Heart right ventricle (tissue), 16 donors: ENCODE measurements at regions not wholly inside any gene's neighbourhood (a gene's known extent, or its start where the extent isn't known, plus 50 kb on each side); places are given as distances from the start of the nearest gene placed in this dataset.

Source experiments
- ATAC-seq, 8 donors: fragments of 200-7000 bp; cut with Tn5 transposase; one replicate each; pipeline ENCODE4 v1.9.1; 2020; ENCODE audit warnings: mild to moderate bottlenecking in 8 of 8, moderate library complexity in 8 of 8, moderate number of reproducible peaks in 1 of 8
- DNase-seq, 2 donors: peaks; one replicate each; pipeline ENCODE4 v3.0.0-alpha.2; 2020
- H3K27ac ChIP-seq, 10 donors: fragments of 200-600 bp; sonication (generic) in 2 of 10; one replicate each; pipeline versions ENCODE4 v1.5.0 to v1.8.0; 2020 to 2022; ENCODE audit warnings: mild to moderate bottlenecking in 3 of 10
- H3K27me3 ChIP-seq, 7 donors: fragments of 200-600 bp; one replicate each; pipeline ENCODE4 v1.8.0; 2021 to 2022; ENCODE audit warnings: mild to moderate bottlenecking in 2 of 7
- H3K36me3 ChIP-seq, 9 donors: fragments of 200-600 bp; sonication (generic) in 1 of 9; one replicate each; pipeline versions ENCODE4 v1.5.0 to v1.8.0; 2020 to 2022; ENCODE audit warnings: mild to moderate bottlenecking in 2 of 9
- H3K4me1 ChIP-seq, 9 donors: fragments of 200-600 bp; sonication (generic) in 1 of 9; one replicate each; pipeline versions ENCODE4 v1.5.0 to v1.8.0; 2020 to 2022; ENCODE audit warnings: mild to moderate bottlenecking in 4 of 9
- H3K4me3 ChIP-seq, 10 donors: fragments of 200-600 bp; sonication (generic) in 2 of 10; one replicate each; pipeline versions ENCODE4 v1.5.0 to v1.8.0; 2020 to 2022; ENCODE audit warnings: mild to moderate bottlenecking in 7 of 10, moderate library complexity in 2 of 10
- H3K9me3 ChIP-seq, 11 donors: fragments of 200-600 bp in 10 of 11; sonication (generic) in 2 of 11; one replicate each; pipeline versions ENCODE4 v1.5.0 to v1.8.0; 2013 to 2022; ENCODE audit warnings: mild to moderate bottlenecking in 2 of 11, control low read depth in 1 of 11, moderate library complexity in 1 of 11
- CTCF ChIP-seq, 9 donors: fragments of 200-600 bp; sonication (generic) in 2 of 9; IDR thresholded peaks; one replicate each; pipeline versions ENCODE4 v1.5.0 to v1.8.0; 2021 to 2022; ENCODE audit warnings: antibody characterized with exemption in 9 of 9, mild to moderate bottlenecking in 5 of 9, moderate library complexity in 1 of 9
- WGBS, 2 donors: extraction: QIAGEN DNeasy Blood & Tissue Kit; methylation state at CpG; one replicate each; pipeline ENCODE4 v1.1.7; 2013; ENCODE audit warnings: inconsistent platforms in 1 of 2; 5-methylcytosine and 5-hydroxymethylcytosine counted together
- intact Hi-C, 10 donors: fragments of 100-400 bp; cut with DNase I; formaldehyde crosslinking; loops; one replicate each; pipeline versions ENCODE4 v1.11.1 to v1.14.2; 2022
- donor health status: Arrhythmogenic right ventricular cardiomyopathy.
- donor health status: ischemic (EF 13 %, LVEDD 7.1; RV severe dilation, severe dysfunction).
- donor health status: healthy with polysubstance abuse.
- donor health status: DM: no; HTN: yes; CAD: no.
- donor health status: DM: no; HTN: no; CAD: no.
- donor health status: ischemic (EF 25% LVEDD 6.9; RV normal size, moderate dysfunction).
- donor health status: ischemic (EF 25% LVEDD 5.7; RV mildly dilated, moderate dysfunction).
- donor health status: healthy.
- donor health status: DM: yes; HTN: yes; CAD: no.
- donor health status: Ischemic cardiomyopathy.
- donor health status: ischemic (EF 35%, LVEDD 5.7; RV mildly dilated, moderate dysfunction).
- donor health status: nonischemic (EF 11% LVEDD 7.7; RV severe dilation, severe dysfunction).
- donor health status: DM: yes; HTN: yes; CAD: no.
- donor health status: PGD.
- donor health status: ischemic (EF 29% LVEDD 5.4; RV normal size, mild dysfunction).
- donor health status: nonischemic (EF 23%, LVEDD 6.1; RV moderate dilation, normal function).

GRCh38 chr10:129381741-129382140 is 85.3 kb upstream of the MGMT start:
- H3K9me3 ChIP-seq = no peaks in the 10 kb centered on the region
- H3K4me3 ChIP-seq = no peak overlapping the region
- intact Hi-C loops = no loop called here
- ATAC-seq = no peak
- DNase-seq = no peak
- no peaks in the 10 kb centered on the region for H3K4me1 ChIP-seq
- no peak overlapping the region for H3K27ac ChIP-seq
- H3K36me3 ChIP-seq = no peaks in the 10 kb centered on the region
- peaks cover 0 to 4% (median 0%) of the 10 kb centered on the region in 7 donors for H3K27me3 ChIP-seq
- no peak for TF ChIP-seq CTCF (IDR thresholded peaks at IDR 0.05)
- 68 to 74% methylated on average over 4 of the region's 4 CpGs for WGBS, 2 donors

GRCh38 chr10:129382401-129382800 is 84.6 kb upstream of the MGMT start:
- Histone ChIP-seq H3K27ac (no peak overlapping the region), H3K4me3 (no peak overlapping the region), H3K9me3 (no peaks in the 10 kb centered on the region), H3K4me1 (no peaks in the 10 kb centered on the region), H3K27me3 (peaks cover 0 to 4% (median 0%) of the 10 kb centered on the region in 7 donors), H3K36me3 (no peaks in the 10 kb centered on the region)
- ATAC-seq (no peak), DNase-seq (no peak)
- TF ChIP-seq CTCF (IDR thresholded peaks at IDR 0.05) = no peak
- intact Hi-C loops = no loop called here
- WGBS, 2 donors = 81 to 92% methylated on average over 6 of the region's 6 CpGs

GRCh38 chr10:129383651-129384050 is 83.4 kb upstream of the MGMT start:
- TF ChIP-seq CTCF (IDR thresholded peaks at IDR 0.05) = no peak

GRCh38 chr10:129385600-129385999 is 81.4 kb upstream of the MGMT start:
- no peak for TF ChIP-seq CTCF (IDR thresholded peaks at IDR 0.05)
- Histone ChIP-seq H3K4me3 (no peak overlapping the region), H3K27ac (no peak overlapping the region), H3K4me1 (no peaks in the 10 kb centered on the region), H3K36me3 (no peaks in the 10 kb centered on the region), H3K9me3 (no peaks in the 10 kb centered on the region), H3K27me3 (peaks cover 0 to 4% (median 0%) of the 10 kb centered on the region in 7 donors)
- no peak for ATAC-seq
- 89 to 91% methylated on average over 4 of the region's 4 CpGs for WGBS, 2 donors
- intact Hi-C loops = no loop called here
- DNase-seq = no peak

More at GRCh38 chr10:129383651-129384050, 83.4 kb upstream of the MGMT start:
- 90 to 94% methylated on average over 3 of the region's 3 CpGs for WGBS, 2 donors
- no peak overlapping the region for H3K27ac ChIP-seq
- intact Hi-C loops = no loop called here
- no peak for ATAC-seq
- no peak overlapping the region for H3K4me3 ChIP-seq
- peaks cover 0 to 4% (median 0%) of the 10 kb centered on the region in 7 donors for H3K27me3 ChIP-seq
- no peak for DNase-seq
- no peaks in the 10 kb centered on the region for H3K4me1 ChIP-seq
- no peaks in the 10 kb centered on the region for H3K9me3 ChIP-seq
- H3K36me3 ChIP-seq = no peaks in the 10 kb centered on the region
